DND-41 (cell line): ENCODE measurements at regions not wholly inside any gene's neighbourhood (a gene's known extent, or its start where the extent isn't known, plus 50 kb on each side); places are given as distances from the start of the nearest gene placed in this dataset.

Experiments
- EZH2 ChIP-seq: IDR thresholded peaks from 3 replicates; pipeline ENCODE4 v1.6.1; 2012; ENCODE audit warnings: borderline replicate concordance, low read depth, mild to moderate bottlenecking, moderate library complexity, low read length, inconsistent platforms; ENCODE audit not compliant: severe bottlenecking
- TF ChIP-seq, protein P1 (sequence below): IDR thresholded peaks from 2 replicates; pipeline ENCODE4 v1.5.1; 2012; ENCODE audit warnings: borderline replicate concordance, low read length, moderate library complexity, mild to moderate bottlenecking; ENCODE audit not compliant: poor library complexity, severe bottlenecking; ENCODE audit errors: extremely low read depth

DNA sequence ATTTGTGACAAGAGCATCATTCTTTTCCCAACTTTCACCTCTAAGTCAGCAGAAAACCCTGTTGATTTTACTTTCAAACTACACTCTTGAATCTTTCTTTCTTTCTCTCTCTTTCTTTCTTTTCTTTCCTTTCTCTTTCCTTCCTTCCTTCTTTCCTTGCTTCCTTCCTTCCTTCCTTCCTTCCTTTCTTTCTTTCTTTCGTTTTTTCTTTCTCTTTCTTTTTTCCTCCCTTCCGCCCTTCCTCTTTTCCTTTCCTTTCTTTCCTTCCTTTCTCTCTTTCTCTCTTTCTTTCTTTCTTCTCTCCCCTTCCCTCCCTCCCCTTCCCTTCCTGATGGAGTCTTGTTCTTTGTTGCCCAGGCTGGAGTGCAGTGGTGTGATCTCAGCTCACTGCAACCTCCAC lies 649.5 kb downstream of the PLCL1 start:
- TF ChIP-seq, protein P1, sequence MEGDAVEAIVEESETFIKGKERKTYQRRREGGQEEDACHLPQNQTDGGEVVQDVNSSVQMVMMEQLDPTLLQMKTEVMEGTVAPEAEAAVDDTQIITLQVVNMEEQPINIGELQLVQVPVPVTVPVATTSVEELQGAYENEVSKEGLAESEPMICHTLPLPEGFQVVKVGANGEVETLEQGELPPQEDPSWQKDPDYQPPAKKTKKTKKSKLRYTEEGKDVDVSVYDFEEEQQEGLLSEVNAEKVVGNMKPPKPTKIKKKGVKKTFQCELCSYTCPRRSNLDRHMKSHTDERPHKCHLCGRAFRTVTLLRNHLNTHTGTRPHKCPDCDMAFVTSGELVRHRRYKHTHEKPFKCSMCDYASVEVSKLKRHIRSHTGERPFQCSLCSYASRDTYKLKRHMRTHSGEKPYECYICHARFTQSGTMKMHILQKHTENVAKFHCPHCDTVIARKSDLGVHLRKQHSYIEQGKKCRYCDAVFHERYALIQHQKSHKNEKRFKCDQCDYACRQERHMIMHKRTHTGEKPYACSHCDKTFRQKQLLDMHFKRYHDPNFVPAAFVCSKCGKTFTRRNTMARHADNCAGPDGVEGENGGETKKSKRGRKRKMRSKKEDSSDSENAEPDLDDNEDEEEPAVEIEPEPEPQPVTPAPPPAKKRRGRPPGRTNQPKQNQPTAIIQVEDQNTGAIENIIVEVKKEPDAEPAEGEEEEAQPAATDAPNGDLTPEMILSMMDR: no peak
- TF ChIP-seq EZH2: no peak
